K562 (cell line): ENCODE measurements at regions not wholly inside any gene's neighbourhood (a gene's known extent, or its start where the extent isn't known, plus 50 kb on each side); places are given as distances from the start of the nearest gene placed in this dataset.

Experiments
- BDP1 ChIP-seq: IDR thresholded peaks from 3 replicates; pipeline ENCODE4 v1.6.1; 2011; ENCODE audit not compliant: insufficient read length, insufficient read depth
- CEBPB ChIP-seq: fragments of 450-650 bp; IDR thresholded peaks from 2 replicates; pipeline ENCODE4 v1.6.1; 2016; ENCODE audit warnings: missing genetic modification characterization, missing compliant biosample characterization
- CREM ChIP-seq: IDR thresholded peaks from 2 replicates; pipeline ENCODE4 v1.6.1; 2014; ENCODE audit warnings: antibody characterized with exemption, low read depth
- DNMT1 ChIP-seq: fragments of 450-650 bp; IDR thresholded peaks from 2 replicates; pipeline ENCODE4 v1.6.1; 2016; ENCODE audit warnings: antibody characterized with exemption, mild to moderate bottlenecking
- ETV6 ChIP-seq, 3 experiments: fragments of 150-350 bp in 1 of 3; sonication (generic) in 1 of 3; formaldehyde crosslinking in 1 of 3; IDR thresholded peaks; 2 replicates each; pipeline versions ENCODE4 v1.6.1 to v1.8.0; 2014 to 2022; ENCODE audit warnings: borderline replicate concordance in 2 of 3, low read depth in 2 of 3, antibody characterized with exemption in 1 of 3, low read length in 1 of 3, mild to moderate bottlenecking in 1 of 3, missing genetic modification reagents in 1 of 3
- GATA2 ChIP-seq: sonication (generic); formaldehyde crosslinking; IDR thresholded peaks from 2 replicates; pipeline ENCODE4 v1.4.0; 2020; ENCODE audit warnings: mild to moderate bottlenecking, missing genetic modification reagents
- HMG20B ChIP-seq: fragments of 250-450 bp; sonication (Bioruptor Pico); IDR thresholded peaks from 2 replicates; pipeline ENCODE4 v1.5.0; 2021; ENCODE audit warnings: mild to moderate bottlenecking
- HMGN3 ChIP-seq: IDR thresholded peaks from 2 replicates; pipeline ENCODE4 v1.6.1; 2011; ENCODE audit warnings: borderline replicate concordance, low read depth, mild to moderate bottlenecking, mixed read lengths, low read length; ENCODE audit not compliant: insufficient read length; ENCODE audit errors: extremely low read depth
- JUN ChIP-seq, 2 experiments: sonication (generic) in 1 of 2; formaldehyde crosslinking in 1 of 2; IDR thresholded peaks; 2 replicates each; pipeline versions ENCODE4 v1.6.1 to v1.8.0; 2012 to 2022; ENCODE audit warnings: borderline replicate concordance in 2 of 2, mild to moderate bottlenecking in 2 of 2, improper control_type of control experiment in 1 of 2, low read depth in 1 of 2, low read length in 1 of 2, missing genetic modification reagents in 1 of 2
- NCOA6 ChIP-seq: fragments of 450-650 bp; IDR thresholded peaks from 2 replicates; pipeline ENCODE4 v1.6.1; 2017; ENCODE audit warnings: mild to moderate bottlenecking
- RAD51 ChIP-seq: fragments of 450-650 bp; IDR thresholded peaks from 2 replicates; pipeline ENCODE4 v1.7.1; 2016; ENCODE audit warnings: low read depth, mild to moderate bottlenecking, borderline replicate concordance
- SPI1 ChIP-seq: IDR thresholded peaks from 2 replicates; pipeline ENCODE4 v1.6.1; 2011; ENCODE audit warnings: low read depth, low read length, control low read depth, borderline replicate concordance
- ZNF121 ChIP-seq: sonication (generic); formaldehyde crosslinking; conservative IDR thresholded peaks from 2 replicates; pipeline ENCODE4 v1.8.0; 2022; ENCODE audit warnings: missing genetic modification reagents
- ZNF311 ChIP-seq: fragments of 250-450 bp; sonication (Bioruptor Pico); IDR thresholded peaks from 2 replicates; pipeline ENCODE4 v1.4.0; 2020; ENCODE audit warnings: mild to moderate bottlenecking, moderate library complexity
- ZNF444 ChIP-seq: fragments of 250-450 bp; sonication (Bioruptor Pico); IDR thresholded peaks from 2 replicates; pipeline ENCODE4 v1.4.0; 2020; ENCODE audit warnings: mild to moderate bottlenecking, moderate library complexity
- TF ChIP-seq, protein P1 (sequence below): fragments of 450-650 bp; IDR thresholded peaks from 2 replicates; pipeline ENCODE4 v1.6.1; 2017; ENCODE audit warnings: antibody characterized with exemption
- TF ChIP-seq, protein P2 (sequence below): sonication (generic); formaldehyde crosslinking; IDR thresholded peaks from 2 replicates; pipeline ENCODE4 v1.9.0; 2022; ENCODE audit warnings: mild to moderate bottlenecking, missing genetic modification reagents
- TF ChIP-seq, protein P3 (sequence below): fragments of 450-650 bp; formaldehyde crosslinking; IDR thresholded peaks from 2 replicates; pipeline ENCODE4 v1.4.0; 2020; ENCODE audit warnings: mild to moderate bottlenecking, mixed read lengths
- TF ChIP-seq, protein P4 (sequence below): fragments of 450-650 bp; formaldehyde crosslinking; IDR thresholded peaks from 2 replicates; pipeline ENCODE4 v1.4.0; 2020; ENCODE audit warnings: mild to moderate bottlenecking, moderate library complexity
- TF ChIP-seq, protein P5 (sequence below), 3 experiments: fragments of 200-800 bp in 1 of 3; sonication (Bioruptor generic) in 1 of 3; sonication (generic) in 1 of 3; formaldehyde crosslinking in 1 of 3; IDR thresholded peaks; 2 replicates each; pipeline versions ENCODE4 v1.6.1 to v1.8.0; 2016 to 2022; ENCODE audit warnings: mild to moderate bottlenecking in 2 of 3, missing compliant biosample characterization in 2 of 3, missing genetic modification characterization in 2 of 3, missing genetic modification reagents in 1 of 3

DNA sequence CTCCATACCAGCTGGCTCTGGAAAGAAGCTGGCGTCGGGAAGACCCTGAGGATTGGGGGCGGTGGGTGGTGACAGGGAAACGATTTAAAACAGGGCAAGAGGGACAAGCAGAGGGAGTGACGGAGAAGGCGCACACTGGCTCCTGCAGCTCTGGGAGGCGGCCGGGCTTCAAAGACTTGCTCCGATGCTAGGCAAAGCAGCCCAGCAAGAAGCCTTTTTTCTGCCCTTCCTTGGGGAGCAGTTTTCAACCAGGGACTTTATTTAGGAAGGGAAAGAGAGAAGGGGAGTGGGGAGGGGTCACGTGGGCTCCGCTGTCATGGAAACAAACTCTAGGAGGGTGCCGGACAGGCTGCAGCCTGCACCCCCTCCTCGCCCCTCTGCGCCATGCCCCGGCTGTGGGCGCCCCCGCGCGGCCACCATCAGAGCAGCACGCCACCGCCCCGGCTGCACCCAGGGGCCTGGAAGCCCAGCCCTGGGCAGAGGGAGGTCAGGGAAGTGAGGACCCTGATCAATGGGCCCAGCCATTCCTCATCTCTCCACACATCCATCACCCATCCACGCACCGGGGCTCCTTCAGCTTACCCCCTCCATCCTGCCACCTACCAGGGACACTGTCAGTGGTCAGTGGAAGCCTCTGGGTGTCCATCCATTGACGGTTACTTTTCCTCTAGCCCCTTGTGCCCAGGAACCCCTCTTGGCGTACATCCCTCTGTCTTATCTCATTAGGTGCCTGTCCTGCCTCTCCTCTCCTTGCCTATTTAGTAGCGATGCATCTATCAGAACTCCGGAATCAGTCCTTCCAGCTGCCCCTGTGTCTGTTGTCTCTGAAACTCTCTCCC lies 66.6 kb upstream of the CCDC167 start (continued):
- TF ChIP-seq, protein P1, sequence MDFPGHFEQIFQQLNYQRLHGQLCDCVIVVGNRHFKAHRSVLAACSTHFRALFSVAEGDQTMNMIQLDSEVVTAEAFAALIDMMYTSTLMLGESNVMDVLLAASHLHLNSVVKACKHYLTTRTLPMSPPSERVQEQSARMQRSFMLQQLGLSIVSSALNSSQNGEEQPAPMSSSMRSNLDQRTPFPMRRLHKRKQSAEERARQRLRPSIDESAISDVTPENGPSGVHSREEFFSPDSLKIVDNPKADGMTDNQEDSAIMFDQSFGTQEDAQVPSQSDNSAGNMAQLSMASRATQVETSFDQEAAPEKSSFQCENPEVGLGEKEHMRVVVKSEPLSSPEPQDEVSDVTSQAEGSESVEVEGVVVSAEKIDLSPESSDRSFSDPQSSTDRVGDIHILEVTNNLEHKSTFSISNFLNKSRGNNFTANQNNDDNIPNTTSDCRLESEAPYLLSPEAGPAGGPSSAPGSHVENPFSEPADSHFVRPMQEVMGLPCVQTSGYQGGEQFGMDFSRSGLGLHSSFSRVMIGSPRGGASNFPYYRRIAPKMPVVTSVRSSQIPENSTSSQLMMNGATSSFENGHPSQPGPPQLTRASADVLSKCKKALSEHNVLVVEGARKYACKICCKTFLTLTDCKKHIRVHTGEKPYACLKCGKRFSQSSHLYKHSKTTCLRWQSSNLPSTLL = no peak
- TF ChIP-seq ZNF121 (CRISPR knock-in tag) (no peak), NCOA6 (no peak), ETV6 (IDR thresholded peaks at IDR 0.05; ENCODE audit: borderline replicate concordance in 1 of 2, low read depth in 2 of 2, low read length in 1 of 2) (no peak), ETV6 (CRISPR knock-in tag; IDR thresholded peaks at IDR 0.05; ENCODE audit: borderline replicate concordance) (no peak), CEBPB (no peak), ZNF444 (CRISPR knock-in tag) (no peak), HMG20B (CRISPR knock-in tag) (no peak), JUN (IDR thresholded peaks at IDR 0.05; ENCODE audit: borderline replicate concordance, low read depth, low read length) (no peak), JUN (CRISPR knock-in tag; IDR thresholded peaks at IDR 0.05; ENCODE audit: borderline replicate concordance) (no peak), RAD51 (peak; percentile 74), GATA2 (CRISPR knock-in tag) (no peak), DNMT1 (no peak), CREM (peak; percentile 35; the same call in 1 of the 2 replicates), HMGN3 (peak; percentile 51), ZNF311 (CRISPR knock-in tag) (no peak), BDP1 (no peak), SPI1 (no peak)
- TF ChIP-seq, protein P2, sequence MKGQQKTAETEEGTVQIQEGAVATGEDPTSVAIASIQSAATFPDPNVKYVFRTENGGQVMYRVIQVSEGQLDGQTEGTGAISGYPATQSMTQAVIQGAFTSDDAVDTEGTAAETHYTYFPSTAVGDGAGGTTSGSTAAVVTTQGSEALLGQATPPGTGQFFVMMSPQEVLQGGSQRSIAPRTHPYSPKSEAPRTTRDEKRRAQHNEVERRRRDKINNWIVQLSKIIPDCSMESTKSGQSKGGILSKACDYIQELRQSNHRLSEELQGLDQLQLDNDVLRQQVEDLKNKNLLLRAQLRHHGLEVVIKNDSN = peak; percentile 74
- TF ChIP-seq, protein P3, sequence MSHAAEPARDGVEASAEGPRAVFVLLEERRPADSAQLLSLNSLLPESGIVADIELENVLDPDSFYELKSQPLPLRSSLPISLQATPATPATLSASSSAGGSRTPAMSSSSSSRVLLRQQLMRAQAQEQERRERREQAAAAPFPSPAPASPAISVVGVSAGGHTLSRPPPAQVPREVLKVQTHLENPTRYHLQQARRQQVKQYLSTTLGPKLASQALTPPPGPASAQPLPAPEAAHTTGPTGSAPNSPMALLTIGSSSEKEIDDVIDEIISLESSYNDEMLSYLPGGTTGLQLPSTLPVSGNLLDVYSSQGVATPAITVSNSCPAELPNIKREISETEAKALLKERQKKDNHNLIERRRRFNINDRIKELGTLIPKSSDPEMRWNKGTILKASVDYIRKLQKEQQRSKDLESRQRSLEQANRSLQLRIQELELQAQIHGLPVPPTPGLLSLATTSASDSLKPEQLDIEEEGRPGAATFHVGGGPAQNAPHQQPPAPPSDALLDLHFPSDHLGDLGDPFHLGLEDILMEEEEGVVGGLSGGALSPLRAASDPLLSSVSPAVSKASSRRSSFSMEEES (CRISPR knock-in tag) = peak; percentile 69
- TF ChIP-seq, protein P4, sequence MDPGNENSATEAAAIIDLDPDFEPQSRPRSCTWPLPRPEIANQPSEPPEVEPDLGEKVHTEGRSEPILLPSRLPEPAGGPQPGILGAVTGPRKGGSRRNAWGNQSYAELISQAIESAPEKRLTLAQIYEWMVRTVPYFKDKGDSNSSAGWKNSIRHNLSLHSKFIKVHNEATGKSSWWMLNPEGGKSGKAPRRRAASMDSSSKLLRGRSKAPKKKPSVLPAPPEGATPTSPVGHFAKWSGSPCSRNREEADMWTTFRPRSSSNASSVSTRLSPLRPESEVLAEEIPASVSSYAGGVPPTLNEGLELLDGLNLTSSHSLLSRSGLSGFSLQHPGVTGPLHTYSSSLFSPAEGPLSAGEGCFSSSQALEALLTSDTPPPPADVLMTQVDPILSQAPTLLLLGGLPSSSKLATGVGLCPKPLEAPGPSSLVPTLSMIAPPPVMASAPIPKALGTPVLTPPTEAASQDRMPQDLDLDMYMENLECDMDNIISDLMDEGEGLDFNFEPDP (CRISPR knock-in tag) = no peak
- TF ChIP-seq, protein P5, sequence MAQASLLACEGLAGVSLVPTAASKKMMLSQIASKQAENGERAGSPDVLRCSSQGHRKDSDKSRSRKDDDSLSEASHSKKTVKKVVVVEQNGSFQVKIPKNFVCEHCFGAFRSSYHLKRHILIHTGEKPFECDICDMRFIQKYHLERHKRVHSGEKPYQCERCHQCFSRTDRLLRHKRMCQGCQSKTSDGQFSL (CRISPR knock-in tag; IDR thresholded peaks at IDR 0.05) = peak; percentile 93
- TF ChIP-seq, protein P5 (tag; IDR thresholded peaks at IDR 0.05) = peak in 1 of 2 experiments; percentile 86; a peak in 2 of 4 replicates
